Stimulated activated effector memory CD8-positive, alpha-beta T cell treated with anti-CD3 and anti-CD28 coated beads, Interleukin-12 subunit alpha, Interleukin-12 subunit beta, amount 100 ng/mL, for 72 hours (primary cell): ENCODE measurements at regions not wholly inside any gene's neighbourhood (a gene's known extent, or its start where the extent isn't known, plus 50 kb on each side); places are given as distances from the start of the nearest gene placed in this dataset.

Experiments used
- ATAC-seq: fragments of 150-1000 bp; cut with Tn5 transposase; 2 replicates; pipeline ENCODE4 v1.10.0; 2021
- DNase-seq, 2 donors: peaks; one replicate each; pipeline ENCODE4 v3.0.0; 2021 to 2022; ENCODE audit warnings: low spot score in 2 of 2
- H3K27ac Mint-ChIP-seq: one replicate; pipeline ENCODE4 v1.8.0; 2022; ENCODE audit warnings: mild to moderate bottlenecking, mixed read lengths
- H3K36me3 Mint-ChIP-seq: one replicate; pipeline ENCODE4 v1.8.0; 2022; ENCODE audit warnings: mild to moderate bottlenecking, mixed read lengths
- H3K4me1 Mint-ChIP-seq: one replicate; pipeline ENCODE4 v1.8.0; 2022; ENCODE audit warnings: mixed read lengths
- H3K4me3 Mint-ChIP-seq: one replicate; pipeline ENCODE4 v1.8.0; 2022; ENCODE audit warnings: mild to moderate bottlenecking, mixed read lengths
- H3K9me3 Mint-ChIP-seq: one replicate; pipeline ENCODE4 v1.8.0; 2022; ENCODE audit warnings: mixed read lengths

GRCh38 chr18:27899893-27900292 lies 277.0 kb downstream of the CDH2 start:
- H3K9me3 Mint-ChIP-seq: peaks cover 13% of the 10 kb centered on the region
- H3K27ac Mint-ChIP-seq: no peak overlapping the region
- H3K36me3 Mint-ChIP-seq: no peaks in the 10 kb centered on the region
- no peak for DNase-seq
- no peaks in the 10 kb centered on the region for H3K4me1 Mint-ChIP-seq
- H3K4me3 Mint-ChIP-seq: no peak overlapping the region
- ATAC-seq: no peak

DNA sequence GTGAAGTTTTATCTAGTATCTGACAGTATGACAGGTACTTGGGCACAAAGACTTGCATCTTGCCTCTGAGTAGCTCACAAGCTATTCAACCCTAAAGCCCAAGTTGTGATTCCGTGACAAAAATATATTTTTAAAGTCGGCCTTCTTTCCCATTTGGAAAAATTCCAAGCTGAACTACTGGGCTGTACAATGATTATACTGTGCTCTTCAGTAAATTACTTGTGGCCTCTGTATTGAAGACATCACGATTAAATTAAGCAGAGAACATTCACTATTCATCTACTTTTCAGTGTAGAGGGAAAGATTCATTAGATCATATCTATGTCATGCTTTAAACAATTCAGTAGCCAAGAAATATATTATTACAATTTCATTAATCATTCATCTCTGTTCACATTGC lies 282.2 kb downstream of the CDH2 start:
- H3K4me3 Mint-ChIP-seq: no peak overlapping the region
- H3K27ac Mint-ChIP-seq: no peak overlapping the region
- ATAC-seq (no peak), DNase-seq (no peak)
- no peaks in the 10 kb centered on the region for H3K4me1 Mint-ChIP-seq
- peaks cover 14% of the 10 kb centered on the region for H3K9me3 Mint-ChIP-seq
- no peaks in the 10 kb centered on the region for H3K36me3 Mint-ChIP-seq

DNA sequence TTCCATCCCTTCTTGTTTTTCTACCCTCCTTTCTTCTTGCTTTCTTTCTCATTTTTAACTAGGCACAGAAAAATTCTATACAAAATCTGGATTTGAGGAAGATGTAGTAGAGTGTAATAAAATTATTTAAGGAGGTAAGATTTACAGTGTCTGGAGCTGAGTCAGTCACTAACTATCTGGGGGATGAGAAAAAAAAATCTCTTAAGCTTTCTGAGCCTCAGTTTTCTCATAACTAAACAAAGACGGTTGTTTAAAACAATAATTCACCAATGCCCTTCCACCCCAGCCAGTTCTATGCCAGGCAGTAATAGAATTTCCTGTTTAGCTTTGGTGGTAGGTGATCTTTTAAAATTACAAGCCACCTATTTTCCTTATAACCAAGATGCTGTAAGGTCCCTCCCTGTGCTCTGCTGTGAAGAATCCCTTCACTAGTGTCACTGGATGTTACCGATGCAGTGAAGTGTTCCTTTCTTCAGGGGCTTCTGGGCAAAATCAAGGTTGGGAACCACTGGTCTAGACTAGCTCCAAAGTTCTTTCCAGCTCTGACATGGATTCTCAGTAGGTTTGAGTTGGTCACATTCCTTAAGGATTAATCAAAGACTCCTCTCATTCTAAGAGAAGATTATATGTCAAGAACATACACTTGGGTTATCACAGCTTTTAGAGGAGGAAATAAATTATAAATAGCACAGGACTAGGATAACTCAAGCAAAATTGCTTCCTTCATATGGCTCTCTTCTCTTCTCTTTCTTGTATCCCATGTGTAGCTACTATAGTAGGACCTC lies 289.0 kb downstream of the CDH2 start:
- Mint-ChIP-seq H3K36me3 (no peaks in the 10 kb centered on the region), H3K4me1 (no peaks in the 10 kb centered on the region), H3K27ac (no peak overlapping the region), H3K4me3 (no peak overlapping the region), H3K9me3 (peaks cover 12% of the 10 kb centered on the region)
- ATAC-seq: no peak
- no peak for DNase-seq

GRCh38 chr18:27887287-27887686 lies 289.6 kb downstream of the CDH2 start:
- no peak overlapping the region for H3K4me3 Mint-ChIP-seq
- peaks cover 16% of the 10 kb centered on the region for H3K9me3 Mint-ChIP-seq
- H3K4me1 Mint-ChIP-seq: no peaks in the 10 kb centered on the region
- no peaks in the 10 kb centered on the region for H3K36me3 Mint-ChIP-seq
- no peak for ATAC-seq
- H3K27ac Mint-ChIP-seq: no peak overlapping the region
- no peak for DNase-seq

- Mint-ChIP-seq H3K27ac (no peak overlapping the region), H3K36me3 (no peaks in the 10 kb centered on the region), H3K4me3 (no peak overlapping the region), H3K9me3 (peaks cover 22% of the 10 kb centered on the region), H3K4me1 (no peaks in the 10 kb centered on the region)
- ATAC-seq: no peak
- DNase-seq: no peak
Measured at GRCh38 chr18:27879540-27879939, 297.4 kb downstream of the CDH2 start.

- Mint-ChIP-seq H3K27ac (no peak overlapping the region), H3K4me1 (no peaks in the 10 kb centered on the region), H3K36me3 (no peaks in the 10 kb centered on the region), H3K4me3 (no peak overlapping the region), H3K9me3 (peaks cover 12% of the 10 kb centered on the region)
- ATAC-seq: no peak
- DNase-seq: no peak
Measured at GRCh38 chr18:27871726-27872125, 305.2 kb downstream of the CDH2 start.

GRCh38 chr18:27869735-27870134 lies 307.2 kb downstream of the CDH2 start:
- Mint-ChIP-seq H3K4me3 (no peak overlapping the region), H3K27ac (no peak overlapping the region), H3K4me1 (no peaks in the 10 kb centered on the region), H3K36me3 (no peaks in the 10 kb centered on the region), H3K9me3 (peaks cover 15% of the 10 kb centered on the region)
- ATAC-seq (no peak), DNase-seq (no peak)

- Mint-ChIP-seq H3K36me3 (no peaks in the 10 kb centered on the region), H3K9me3 (peaks cover 12% of the 10 kb centered on the region), H3K27ac (no peak overlapping the region), H3K4me3 (no peak overlapping the region), H3K4me1 (no peaks in the 10 kb centered on the region)
- DNase-seq (no peak), ATAC-seq (no peak)
Measured at GRCh38 chr18:27865431-27865830, 311.5 kb downstream of the CDH2 start.

GRCh38 chr18:27863780-27864430 lies 313.0 kb downstream of the CDH2 start:
- H3K4me3 Mint-ChIP-seq: no peak overlapping the region
- no peaks in the 10 kb centered on the region for H3K36me3 Mint-ChIP-seq
- no peak overlapping the region for H3K27ac Mint-ChIP-seq
- DNase-seq (no peak), ATAC-seq (no peak)
- peaks cover 12% of the 10 kb centered on the region for H3K9me3 Mint-ChIP-seq
- no peaks in the 10 kb centered on the region for H3K4me1 Mint-ChIP-seq

- Mint-ChIP-seq H3K9me3 (peaks cover 10% of the 10 kb centered on the region), H3K36me3 (no peaks in the 10 kb centered on the region), H3K27ac (no peak overlapping the region), H3K4me3 (no peak overlapping the region), H3K4me1 (no peaks in the 10 kb centered on the region)
- no peak for ATAC-seq
- no peak for DNase-seq
Measured at GRCh38 chr18:27862041-27862682, 314.8 kb downstream of the CDH2 start.

DNA sequence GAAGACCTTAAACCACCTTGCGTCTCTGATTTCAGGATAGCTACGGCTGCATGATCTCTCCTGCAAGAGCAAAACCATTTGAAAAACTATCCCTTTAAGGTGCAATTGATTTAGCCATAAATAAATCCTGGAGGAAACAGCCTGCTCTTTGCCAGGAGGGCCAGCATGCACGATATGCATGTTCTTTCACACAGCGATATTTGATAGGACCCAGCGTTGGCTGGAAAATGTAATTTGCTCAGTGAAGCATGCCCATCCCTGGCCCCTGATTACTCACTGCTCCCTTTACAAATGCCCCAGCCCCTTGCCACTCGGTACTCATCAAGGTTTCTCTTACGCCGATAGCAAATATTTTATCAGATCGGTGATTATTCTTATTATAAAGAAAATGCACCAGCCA lies 315.4 kb downstream of the CDH2 start:
- Mint-ChIP-seq H3K9me3 (peaks cover 7% of the 10 kb centered on the region), H3K4me3 (no peak overlapping the region), H3K36me3 (no peaks in the 10 kb centered on the region), H3K27ac (no peak overlapping the region), H3K4me1 (no peaks in the 10 kb centered on the region)
- DNase-seq: no peak
- no peak for ATAC-seq

DNA sequence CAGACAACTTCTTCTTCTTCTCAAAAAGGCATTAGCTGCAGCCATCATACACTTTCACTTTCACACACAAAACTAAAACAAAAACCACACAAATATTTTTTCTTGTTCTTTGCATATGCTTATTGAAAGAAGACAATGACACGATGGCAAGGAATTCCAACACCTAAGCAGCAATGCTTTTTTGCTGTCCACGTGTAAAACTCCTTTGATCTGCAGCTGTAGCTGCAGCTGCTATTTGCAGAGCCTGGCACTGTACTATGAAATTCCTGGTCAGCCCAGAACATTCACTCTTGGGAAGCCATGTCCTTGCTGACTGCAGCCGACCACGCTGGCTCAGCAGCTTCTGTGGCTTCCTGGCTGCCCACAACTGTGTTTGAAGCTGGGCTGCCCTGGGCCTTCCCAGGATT lies 316.2 kb downstream of the CDH2 start:
- ATAC-seq (no peak), DNase-seq (no peak)
- H3K27ac Mint-ChIP-seq: no peak overlapping the region
- no peaks in the 10 kb centered on the region for H3K4me1 Mint-ChIP-seq
- peaks cover 6% of the 10 kb centered on the region for H3K9me3 Mint-ChIP-seq
- H3K4me3 Mint-ChIP-seq: no peak overlapping the region
- H3K36me3 Mint-ChIP-seq: no peaks in the 10 kb centered on the region

DNA sequence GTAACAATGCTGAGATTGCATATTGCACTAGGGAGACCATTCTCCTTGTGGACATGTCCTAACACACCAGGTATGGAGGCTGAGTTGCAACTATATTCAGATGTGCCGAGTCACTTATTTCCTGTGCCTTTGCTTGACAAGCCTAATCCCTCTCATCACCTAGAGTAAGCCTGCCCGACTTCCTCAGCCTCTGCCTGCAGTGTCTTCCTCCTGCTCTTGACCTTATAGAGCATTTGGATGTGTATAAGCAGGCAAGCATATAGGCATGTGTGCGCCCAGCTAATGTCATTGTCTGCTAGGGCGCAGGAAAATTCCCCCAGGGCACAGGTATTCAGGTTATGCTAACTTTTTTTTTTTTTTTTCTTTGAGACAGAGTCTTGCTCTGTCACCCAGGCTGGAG lies 316.9 kb downstream of the CDH2 start:
- ATAC-seq (no peak), DNase-seq (no peak)
- Mint-ChIP-seq H3K36me3 (no peaks in the 10 kb centered on the region), H3K4me3 (no peak overlapping the region), H3K27ac (no peak overlapping the region), H3K4me1 (no peaks in the 10 kb centered on the region), H3K9me3 (peaks cover 4% of the 10 kb centered on the region)

DNA sequence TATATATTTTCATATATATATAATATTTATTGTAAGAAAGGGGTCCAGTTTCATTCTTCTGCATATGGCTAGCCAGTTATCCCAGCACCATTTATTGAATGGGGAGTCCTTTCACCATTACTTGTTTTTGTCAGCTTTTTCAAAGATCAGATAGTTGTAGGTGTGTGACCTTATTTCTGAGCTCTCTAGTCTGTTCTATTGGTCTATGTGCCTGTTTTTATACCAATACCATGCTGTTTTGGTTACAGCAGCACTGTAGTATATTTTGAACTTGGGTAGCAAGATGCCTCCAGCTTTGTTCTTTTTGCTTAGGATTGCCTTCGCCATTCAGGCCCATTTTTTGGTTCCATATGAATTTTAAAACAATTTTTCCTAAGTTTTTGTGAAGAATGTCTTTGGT lies 320.1 kb downstream of the CDH2 start:
- ATAC-seq (no peak), DNase-seq (no peak)
- H3K9me3 Mint-ChIP-seq: peaks cover 11% of the 10 kb centered on the region
- no peak overlapping the region for H3K27ac Mint-ChIP-seq
- H3K4me1 Mint-ChIP-seq: no peaks in the 10 kb centered on the region
- no peaks in the 10 kb centered on the region for H3K36me3 Mint-ChIP-seq
- no peak overlapping the region for H3K4me3 Mint-ChIP-seq

GRCh38 chr18:27855486-27855885 lies 321.4 kb downstream of the CDH2 start:
- Mint-ChIP-seq H3K4me1 (no peaks in the 10 kb centered on the region), H3K4me3 (no peak overlapping the region), H3K9me3 (peaks cover 13% of the 10 kb centered on the region), H3K27ac (no peak overlapping the region), H3K36me3 (no peaks in the 10 kb centered on the region)
- DNase-seq (no peak), ATAC-seq (no peak)

GRCh38 chr18:27854631-27855030 lies 322.3 kb downstream of the CDH2 start:
- Mint-ChIP-seq H3K4me1 (no peaks in the 10 kb centered on the region), H3K4me3 (no peak overlapping the region), H3K36me3 (no peaks in the 10 kb centered on the region), H3K9me3 (peaks cover 15% of the 10 kb centered on the region), H3K27ac (no peak overlapping the region)
- ATAC-seq: no peak
- DNase-seq: no peak
